SK-N-SH (cell line): ENCODE measurements at regions not wholly inside any gene's neighbourhood (a gene's known extent, or its start where the extent isn't known, plus 50 kb on each side); places are given as distances from the start of the nearest gene placed in this dataset.

Experiments used
- CTCF ChIA-PET: fragments of 300-600, 350-600 bp; formaldehyde crosslinking; extraction: SDS; loops from one replicate; lab custom pipeline; 2021; lab: Yijun Ruan, JAX
- POLR2A ChIA-PET: fragments of 350-600 bp; sonication (Branson Sonifier 250); formaldehyde crosslinking; extraction: SDS; loops from one replicate; lab custom pipeline; 2020; ENCODE audit warnings: antibody characterized with exemption, inconsistent platforms; lab: Yijun Ruan, JAX
- DNase-seq: peaks from one replicate; pipeline ENCODE4 v3.0.0; 2012
- H2AFZ ChIP-seq: fragments of 200-600 bp; sonication (generic); 2 replicates; pipeline ENCODE4 v1.8.1; 2016; ENCODE audit warnings: antibody characterized with exemption, mild to moderate bottlenecking, low read depth
- H3F3A ChIP-seq: fragments of 200-600 bp; sonication (generic); replicated peaks from 2 replicates; pipeline ENCODE3; 2016; ENCODE audit warnings: antibody characterized with exemption, mild to moderate bottlenecking; ENCODE audit not compliant: insufficient read depth
- H3K27ac ChIP-seq, 2 experiments: fragments of 200-500 bp in 1 of 2; fragments of 200-600 bp in 1 of 2; sonication (Bioruptor generic) in 1 of 2; sonication (generic), shearing (Covaris generic) in 1 of 2; 2 replicates each; pipeline versions ENCODE4 v1.5.1 to v1.6.1; 2014 to 2016; ENCODE audit warnings: low read depth in 2 of 2, inconsistent platforms in 1 of 2, low read length in 1 of 2, mild to moderate bottlenecking in 1 of 2, mixed read lengths in 1 of 2
- H3K27me3 ChIP-seq: fragments of 200-600 bp; sonication (generic), shearing (Covaris generic); 2 replicates; pipeline ENCODE4 v1.6.1; 2016; ENCODE audit warnings: mixed run types; ENCODE audit not compliant: insufficient read depth
- H3K36me3 ChIP-seq, 2 experiments: fragments of 200-500 bp in 1 of 2; fragments of 200-600 bp in 1 of 2; sonication (Bioruptor generic) in 1 of 2; sonication (generic) in 1 of 2; replicated peaks in 1 of 2; 2 replicates each; pipeline versions ENCODE3 to v1.5.1; 2014 to 2016; ENCODE audit warnings: low read length in 1 of 2, mild to moderate bottlenecking in 1 of 2; ENCODE audit not compliant: insufficient read depth in 2 of 2, control insufficient read depth in 1 of 2
- H3K4me1 ChIP-seq, 2 experiments: fragments of 200-500 bp in 1 of 2; fragments of 200-600 bp in 1 of 2; sonication (Bioruptor generic) in 1 of 2; sonication (generic), shearing (Covaris generic) in 1 of 2; 2 replicates each; pipeline versions ENCODE4 v1.5.1 to v1.6.1; 2014 to 2016; ENCODE audit warnings: low read depth in 1 of 2, low read length in 1 of 2, mixed run types in 1 of 2; ENCODE audit not compliant: insufficient read depth in 2 of 2, control insufficient read depth in 1 of 2
- H3K4me2 ChIP-seq: fragments of 200-600 bp; sonication (generic), shearing (Covaris generic); 2 replicates; pipeline ENCODE4 v1.6.1; 2017; ENCODE audit warnings: mixed run types
- H3K4me3 ChIP-seq, 2 experiments: fragments of 200-500 bp in 1 of 2; fragments of 200-600 bp in 1 of 2; sonication (Bioruptor generic) in 1 of 2; sonication (generic), shearing (Covaris generic) in 1 of 2; 2 replicates each; pipeline versions ENCODE4 v1.5.1 to v1.8.1; 2014 to 2016; ENCODE audit warnings: low read depth in 2 of 2, inconsistent platforms in 1 of 2, low read length in 1 of 2, mild to moderate bottlenecking in 1 of 2, mixed read lengths in 1 of 2, moderate library complexity in 1 of 2
- H3K79me2 ChIP-seq: fragments of 200-600 bp; sonication (generic); 2 replicates; pipeline ENCODE4 v1.8.1; 2017; ENCODE audit warnings: mild to moderate bottlenecking; ENCODE audit not compliant: insufficient read depth
- H3K9ac ChIP-seq: fragments of 200-600 bp; sonication (generic); 2 replicates; pipeline ENCODE4 v1.6.1; 2017; ENCODE audit warnings: mixed run types
- H3K9me2 ChIP-seq: fragments of 200-600 bp; sonication (generic); 2 replicates; pipeline ENCODE4 v1.6.1; 2017; ENCODE audit warnings: mixed run types
- H3K9me3 ChIP-seq: fragments of 200-600 bp; sonication (generic); 2 replicates; pipeline ENCODE4 v1.6.1; 2017; ENCODE audit warnings: mixed run types, mild to moderate bottlenecking, moderate library complexity
- H4K20me1 ChIP-seq: fragments of 200-600 bp; sonication (generic); 2 replicates; pipeline ENCODE4 v1.6.1; 2017; ENCODE audit warnings: mild to moderate bottlenecking, mixed run types; ENCODE audit not compliant: insufficient read depth
- CHD2 ChIP-seq: fragments of 150-350 bp; IDR thresholded peaks from 2 replicates; pipeline ENCODE4 v1.6.1; 2018; ENCODE audit warnings: low read length; ENCODE audit not compliant: partially characterized antibody
- CTCF ChIP-seq: fragments of 200-600 bp; sonication (generic); IDR thresholded peaks from 2 replicates; pipeline ENCODE4 v1.6.1; 2017; ENCODE audit warnings: antibody characterized with exemption, mild to moderate bottlenecking, moderate library complexity
- EZH2phosphoT487 ChIP-seq: fragments of 200-600 bp; sonication (generic); IDR thresholded peaks from 2 replicates; pipeline ENCODE4 v1.6.1; 2017; ENCODE audit warnings: low read depth, mixed run types, mild to moderate bottlenecking, antibody characterized with exemption, moderate library complexity, borderline replicate concordance
- FOXM1 ChIP-seq: IDR thresholded peaks from 2 replicates; pipeline ENCODE4 v1.4.0; 2012; ENCODE audit warnings: low read depth, mild to moderate bottlenecking
- MXI1 ChIP-seq: IDR thresholded peaks from 2 replicates; pipeline ENCODE4 v1.6.1; 2012; ENCODE audit warnings: mild to moderate bottlenecking, low read depth, low read length, improper control_type of control experiment
- RAD21 ChIP-seq: IDR thresholded peaks from 2 replicates; pipeline ENCODE4 v1.6.1; 2012; ENCODE audit warnings: mild to moderate bottlenecking, low read length
- RXRA ChIP-seq: IDR thresholded peaks from 2 replicates; pipeline ENCODE4 v1.4.0; 2012; ENCODE audit warnings: low read depth, mild to moderate bottlenecking, borderline replicate concordance
- SMC3 ChIP-seq: IDR thresholded peaks from 2 replicates; pipeline ENCODE4 v1.6.1; 2012; ENCODE audit warnings: low read depth, low read length, improper control_type of control experiment
- USF1 ChIP-seq: IDR thresholded peaks from 2 replicates; pipeline ENCODE4 v1.4.0; 2012; ENCODE audit warnings: low read depth, borderline replicate concordance
- USF2 ChIP-seq: fragments of 150-350 bp; IDR thresholded peaks from 2 replicates; pipeline ENCODE4 v1.6.1; 2017; ENCODE audit warnings: antibody characterized with exemption, low read length, low read depth, borderline replicate concordance
- ZBTB33 ChIP-seq: IDR thresholded peaks from 2 replicates; pipeline ENCODE4 v1.4.0; 2012; ENCODE audit warnings: low read depth, borderline replicate concordance
- WGBS: methylation state at CpG from one replicate; pipeline ENCODE4 v1.1.6; 2017; ENCODE audit warnings: low lambda C conversion rate; 5-methylcytosine and 5-hydroxymethylcytosine counted together
- TF ChIP-seq, protein P1 (sequence below): fragments of 150-350 bp; IDR thresholded peaks from 2 replicates; pipeline ENCODE4 v1.6.1; 2016; ENCODE audit warnings: mild to moderate bottlenecking, low read depth, low read length

DNA sequence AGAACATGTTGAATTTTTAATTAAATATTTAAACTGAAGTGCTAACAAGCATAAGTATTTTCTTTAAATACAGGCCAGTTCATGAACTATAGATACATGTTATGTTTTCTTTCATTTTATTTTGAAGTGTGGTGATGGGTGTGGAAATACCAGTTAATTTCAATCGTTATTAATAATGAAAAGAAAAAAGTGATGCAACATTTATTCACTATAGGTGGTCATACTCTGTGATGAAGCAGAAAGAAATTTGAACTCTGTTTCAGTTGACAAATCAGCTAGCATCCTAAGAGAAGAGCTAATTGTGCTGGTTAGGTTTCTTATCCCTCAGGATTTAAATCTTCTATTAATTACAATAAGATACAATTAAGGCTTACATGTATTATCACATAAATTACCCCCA lies 795.1 kb upstream of the DDX18 start:
- Histone ChIP-seq H3K4me3 (no peak overlapping the region), H3K79me2 (no peaks in the 10 kb centered on the region)

More for the DNA sequence above, 795.1 kb upstream of the DDX18 start:
- Histone ChIP-seq H3K4me1 (no peaks in the 10 kb centered on the region), H3K4me2 (no peak overlapping the region), H2AFZ (no peak overlapping the region), H3K27me3 (no peaks in the 10 kb centered on the region), H3K27ac (no peak overlapping the region), H3K9me2 (no peaks in the 10 kb centered on the region), H3K36me3 (no peaks in the 10 kb centered on the region), H3K9me3 (no peaks in the 10 kb centered on the region; the same call in 1 of the 2 replicates), H3K9ac (no peak overlapping the region), H3F3A (no peaks in the 10 kb centered on the region), H4K20me1 (no peaks in the 10 kb centered on the region)
- WGBS, result 15% methylated on average over 1 of the region's 1 CpG
- ChIA-PET POLR2A (no interaction called here), CTCF (no interaction called here)
- no peak for DNase-seq
- no peak for TF ChIP-seq USF2
- TF ChIP-seq SMC3, result no peak
- no peak for TF ChIP-seq MXI1
- no peak for TF ChIP-seq FOXM1
- TF ChIP-seq ZBTB33, result no peak
- no peak for TF ChIP-seq CHD2
- TF ChIP-seq CTCF, result no peak
- TF ChIP-seq RXRA, result no peak
- TF ChIP-seq, protein P1, sequence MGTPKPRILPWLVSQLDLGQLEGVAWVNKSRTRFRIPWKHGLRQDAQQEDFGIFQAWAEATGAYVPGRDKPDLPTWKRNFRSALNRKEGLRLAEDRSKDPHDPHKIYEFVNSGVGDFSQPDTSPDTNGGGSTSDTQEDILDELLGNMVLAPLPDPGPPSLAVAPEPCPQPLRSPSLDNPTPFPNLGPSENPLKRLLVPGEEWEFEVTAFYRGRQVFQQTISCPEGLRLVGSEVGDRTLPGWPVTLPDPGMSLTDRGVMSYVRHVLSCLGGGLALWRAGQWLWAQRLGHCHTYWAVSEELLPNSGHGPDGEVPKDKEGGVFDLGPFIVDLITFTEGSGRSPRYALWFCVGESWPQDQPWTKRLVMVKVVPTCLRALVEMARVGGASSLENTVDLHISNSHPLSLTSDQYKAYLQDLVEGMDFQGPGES, result no peak
- TF ChIP-seq EZH2phosphoT487, result no peak
- TF ChIP-seq USF1, result no peak
- no peak for TF ChIP-seq RAD21
